ENCODE measurements at regions not wholly inside any gene's neighbourhood (a gene's known extent, or its start where the extent isn't known, plus 50 kb on each side); places are given as distances from the start of the nearest gene placed in this dataset.

DNA sequence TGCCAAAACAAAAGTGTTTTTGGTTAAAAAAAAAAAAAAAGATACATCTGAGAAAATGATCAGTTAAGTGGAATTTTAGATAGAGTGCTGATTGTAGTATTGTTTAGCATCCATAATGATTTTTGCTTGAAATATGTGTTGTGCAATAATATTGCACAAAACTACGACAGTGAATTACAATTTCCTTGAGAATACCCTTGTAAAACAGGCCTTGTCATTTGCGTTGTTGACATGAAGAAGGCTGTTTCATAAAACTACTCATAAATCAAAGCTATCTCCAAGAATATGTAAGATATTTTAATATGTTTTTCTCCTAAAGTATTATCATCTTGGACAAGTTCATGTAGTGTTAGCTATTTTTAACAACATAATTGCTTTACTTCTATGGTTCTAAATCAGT, 1077.0 kb downstream of the LRFN5 start:
- H3K4me1 ChIP-seq (ENCODE audit: low read depth, poor library complexity, severe bottlenecking): no peaks in the 10 kb centered on the region
- no peak overlapping the region for H3K27ac ChIP-seq
- no peak overlapping the region for H3K4me3 ChIP-seq (IDR thresholded peaks at IDR 0.05; ENCODE audit: insufficient read depth, low read depth, low read length)
- H3K4me2 ChIP-seq: no peak overlapping the region
- H4K20me1 ChIP-seq (ENCODE audit: insufficient read depth): no peaks in the 10 kb centered on the region
- TF ChIP-seq, protein P1, sequence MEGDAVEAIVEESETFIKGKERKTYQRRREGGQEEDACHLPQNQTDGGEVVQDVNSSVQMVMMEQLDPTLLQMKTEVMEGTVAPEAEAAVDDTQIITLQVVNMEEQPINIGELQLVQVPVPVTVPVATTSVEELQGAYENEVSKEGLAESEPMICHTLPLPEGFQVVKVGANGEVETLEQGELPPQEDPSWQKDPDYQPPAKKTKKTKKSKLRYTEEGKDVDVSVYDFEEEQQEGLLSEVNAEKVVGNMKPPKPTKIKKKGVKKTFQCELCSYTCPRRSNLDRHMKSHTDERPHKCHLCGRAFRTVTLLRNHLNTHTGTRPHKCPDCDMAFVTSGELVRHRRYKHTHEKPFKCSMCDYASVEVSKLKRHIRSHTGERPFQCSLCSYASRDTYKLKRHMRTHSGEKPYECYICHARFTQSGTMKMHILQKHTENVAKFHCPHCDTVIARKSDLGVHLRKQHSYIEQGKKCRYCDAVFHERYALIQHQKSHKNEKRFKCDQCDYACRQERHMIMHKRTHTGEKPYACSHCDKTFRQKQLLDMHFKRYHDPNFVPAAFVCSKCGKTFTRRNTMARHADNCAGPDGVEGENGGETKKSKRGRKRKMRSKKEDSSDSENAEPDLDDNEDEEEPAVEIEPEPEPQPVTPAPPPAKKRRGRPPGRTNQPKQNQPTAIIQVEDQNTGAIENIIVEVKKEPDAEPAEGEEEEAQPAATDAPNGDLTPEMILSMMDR (conservative IDR thresholded peaks at IDR 0.05; ENCODE audit: low read depth, low read length): no peak
- H3K79me2 ChIP-seq (ENCODE audit: insufficient read depth, low read depth): no peaks in the 10 kb centered on the region
- H3K9ac ChIP-seq: no peak overlapping the region
- no peaks in the 10 kb centered on the region for H3K27me3 ChIP-seq (ENCODE audit: insufficient read depth, low read depth)
- H3K36me3 ChIP-seq (ENCODE audit: insufficient read depth): no peaks in the 10 kb centered on the region
- no peak overlapping the region for H2AFZ ChIP-seq (ENCODE audit: low read depth)

DNA sequence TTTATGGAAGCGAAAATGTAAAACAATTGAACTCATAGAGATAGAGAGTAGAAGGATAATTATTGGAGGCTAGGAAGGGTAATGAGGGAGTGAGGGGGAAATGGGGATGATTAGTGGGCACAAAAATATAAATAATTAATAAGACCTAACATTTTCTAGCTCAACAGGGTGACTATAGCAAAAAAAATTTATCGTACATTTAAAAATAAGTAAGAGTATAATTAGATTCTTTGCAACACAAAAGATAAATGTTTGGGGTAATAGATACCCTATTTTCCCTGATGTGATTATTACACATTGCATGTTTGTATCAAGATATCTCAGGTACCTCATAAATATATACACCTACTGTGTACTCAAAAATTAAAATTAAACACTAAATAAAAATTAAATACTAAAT, 1070.0 kb downstream of the LRFN5 start:
- H3K36me3 ChIP-seq (ENCODE audit: insufficient read depth): no peaks in the 10 kb centered on the region
- H3K4me3 ChIP-seq (IDR thresholded peaks at IDR 0.05; ENCODE audit: insufficient read depth, low read depth, low read length): no peak overlapping the region
- no peaks in the 10 kb centered on the region for H3K4me1 ChIP-seq (ENCODE audit: low read depth, poor library complexity, severe bottlenecking)
- H3K79me2 ChIP-seq (ENCODE audit: insufficient read depth, low read depth): no peaks in the 10 kb centered on the region
- H3K4me2 ChIP-seq: no peak overlapping the region
- TF ChIP-seq, protein P1 (conservative IDR thresholded peaks at IDR 0.05; ENCODE audit: low read depth, low read length): no peak
- no peak overlapping the region for H3K9ac ChIP-seq
- no peak overlapping the region for H3K27ac ChIP-seq
- no peaks in the 10 kb centered on the region for H3K27me3 ChIP-seq (ENCODE audit: insufficient read depth, low read depth)
- H4K20me1 ChIP-seq (ENCODE audit: insufficient read depth): no peaks in the 10 kb centered on the region
- no peak overlapping the region for H2AFZ ChIP-seq (ENCODE audit: low read depth)

DNA sequence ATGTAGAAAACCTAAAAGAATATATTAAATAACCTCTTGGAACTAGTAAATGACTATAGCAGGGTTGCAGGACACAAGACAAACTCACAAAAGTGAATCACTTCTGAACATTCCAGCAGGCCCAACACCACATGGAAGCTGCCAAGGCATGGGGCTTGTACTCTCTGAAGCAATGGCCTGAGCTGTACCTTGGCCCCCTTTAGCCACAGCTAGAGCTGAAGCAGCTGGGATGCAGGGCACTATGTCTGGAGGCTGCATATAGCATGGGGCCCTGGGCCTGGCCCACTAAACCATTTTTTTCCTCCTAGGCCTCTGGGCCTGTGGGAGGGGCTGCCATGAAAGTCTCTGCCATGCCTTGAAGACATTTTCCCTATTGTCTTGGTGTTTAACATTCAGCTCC, 1067.3 kb downstream of the LRFN5 start:
- no peaks in the 10 kb centered on the region for H4K20me1 ChIP-seq (ENCODE audit: insufficient read depth)
- no peak overlapping the region for H3K27ac ChIP-seq
- H2AFZ ChIP-seq (ENCODE audit: low read depth): no peak overlapping the region
- no peaks in the 10 kb centered on the region for H3K79me2 ChIP-seq (ENCODE audit: insufficient read depth, low read depth)
- H3K4me1 ChIP-seq (ENCODE audit: low read depth, poor library complexity, severe bottlenecking): no peaks in the 10 kb centered on the region
- TF ChIP-seq, protein P1 (conservative IDR thresholded peaks at IDR 0.05; ENCODE audit: low read depth, low read length): no peak
- H3K36me3 ChIP-seq (ENCODE audit: insufficient read depth): no peaks in the 10 kb centered on the region
- no peaks in the 10 kb centered on the region for H3K27me3 ChIP-seq (ENCODE audit: insufficient read depth, low read depth)
- H3K9ac ChIP-seq: no peak overlapping the region
- no peak overlapping the region for H3K4me2 ChIP-seq
- no peak overlapping the region for H3K4me3 ChIP-seq (IDR thresholded peaks at IDR 0.05; ENCODE audit: insufficient read depth, low read depth, low read length)

DNA sequence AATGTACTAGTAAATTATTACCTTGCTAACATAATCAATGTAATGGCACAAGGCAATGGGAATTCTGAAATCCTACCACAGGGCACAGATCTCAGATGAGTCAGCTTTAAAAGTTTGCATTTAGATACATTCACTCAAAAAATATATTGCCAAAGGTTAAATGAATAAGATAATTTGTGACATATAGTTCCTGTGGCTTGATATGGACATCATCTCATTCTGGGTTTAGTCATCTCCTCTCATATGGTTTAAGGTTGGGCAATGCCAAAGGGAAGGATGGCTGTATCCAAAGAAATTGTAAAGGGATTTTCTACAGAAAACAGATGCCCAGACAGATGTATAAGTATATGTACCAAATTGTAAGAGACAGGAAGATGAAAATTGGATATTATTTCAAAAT, 1065.0 kb downstream of the LRFN5 start:
- Histone ChIP-seq H3K9ac (no peak overlapping the region), H3K4me3 (IDR thresholded peaks at IDR 0.05; ENCODE audit: insufficient read depth, low read depth, low read length) (no peak overlapping the region), H3K4me2 (no peak overlapping the region), H4K20me1 (ENCODE audit: insufficient read depth) (no peaks in the 10 kb centered on the region), H3K27me3 (ENCODE audit: insufficient read depth, low read depth) (no peaks in the 10 kb centered on the region), H3K79me2 (ENCODE audit: insufficient read depth, low read depth) (no peaks in the 10 kb centered on the region), H2AFZ (ENCODE audit: low read depth) (no peak overlapping the region), H3K27ac (no peak overlapping the region), H3K4me1 (ENCODE audit: low read depth, poor library complexity, severe bottlenecking) (no peaks in the 10 kb centered on the region), H3K36me3 (ENCODE audit: insufficient read depth) (no peaks in the 10 kb centered on the region)
- TF ChIP-seq, protein P1 (conservative IDR thresholded peaks at IDR 0.05; ENCODE audit: low read depth, low read length): no peak

DNA sequence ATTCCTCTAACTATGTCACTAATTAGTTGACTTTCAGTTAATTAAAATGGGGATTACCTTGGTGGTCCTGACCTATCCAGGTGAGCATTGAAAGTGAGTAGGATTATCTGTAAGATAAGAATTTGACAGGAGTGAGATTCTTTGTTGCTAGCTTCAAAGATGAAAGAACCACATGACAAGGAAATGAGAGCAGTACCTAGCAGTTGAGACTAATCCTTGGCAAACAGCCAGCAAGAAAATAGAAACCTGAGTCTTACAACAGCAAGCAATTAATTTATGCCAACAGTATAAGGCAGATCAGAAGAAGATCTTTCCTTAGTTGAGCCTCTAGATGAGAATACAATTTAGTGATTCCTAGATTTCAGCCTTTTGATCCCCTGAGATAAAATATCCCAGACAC, 1058.4 kb downstream of the LRFN5 start:
- Histone ChIP-seq H3K9ac (no peak overlapping the region), H3K27me3 (ENCODE audit: insufficient read depth, low read depth) (no peaks in the 10 kb centered on the region), H3K4me3 (IDR thresholded peaks at IDR 0.05; ENCODE audit: insufficient read depth, low read depth, low read length) (no peak overlapping the region), H3K36me3 (ENCODE audit: insufficient read depth) (no peaks in the 10 kb centered on the region), H3K4me1 (ENCODE audit: low read depth, poor library complexity, severe bottlenecking) (peaks cover 11% of the 10 kb centered on the region), H3K27ac (no peak overlapping the region), H4K20me1 (ENCODE audit: insufficient read depth) (no peaks in the 10 kb centered on the region), H3K79me2 (ENCODE audit: insufficient read depth, low read depth) (no peaks in the 10 kb centered on the region), H2AFZ (ENCODE audit: low read depth) (no peak overlapping the region), H3K4me2 (no peak overlapping the region)
- TF ChIP-seq, protein P1 (conservative IDR thresholded peaks at IDR 0.05; ENCODE audit: low read depth, low read length): no peak

All from KMS-11 (cell line).